H7 (cell line): ENCODE measurements at regions not wholly inside any gene's neighbourhood (a gene's known extent, or its start where the extent isn't known, plus 50 kb on each side); places are given as distances from the start of the nearest gene placed in this dataset.

Experiments
- DNase-seq: peaks from one replicate; pipeline ENCODE4 v3.0.0; 2012
- H3K27me3 ChIP-seq: 2 replicates; pipeline ENCODE4 v1.6.0; 2011; ENCODE audit warnings: mild to moderate bottlenecking, low read length; ENCODE audit not compliant: control insufficient read depth, insufficient read depth
- H3K36me3 ChIP-seq: replicated peaks from 2 replicates; pipeline ENCODE4 v1.5.1; 2011; ENCODE audit warnings: low read length; ENCODE audit not compliant: control insufficient read depth, insufficient read depth
- H3K4me3 ChIP-seq: 2 replicates; pipeline ENCODE4 v1.5.1; 2011; ENCODE audit warnings: low read depth, mild to moderate bottlenecking, control low read depth, low read length, moderate library complexity; ENCODE audit not compliant: insufficient read depth

- Histone ChIP-seq H3K36me3 (no peaks in the 10 kb centered on the region), H3K4me3 (no peak overlapping the region), H3K27me3 (no peaks in the 10 kb centered on the region)
- no peak for DNase-seq
These were observed 398.1 kb upstream of the LYPLAL1 start for GRCh38 chr1:218775501-218776021.

GRCh38 chr1:218778257-218779126, 395.2 kb upstream of the LYPLAL1 start:
- no peak for DNase-seq

GRCh38 chr1:218779341-218780100, 394.2 kb upstream of the LYPLAL1 start:
- H3K36me3 ChIP-seq = no peaks in the 10 kb centered on the region
- no peak for DNase-seq
- no peak overlapping the region for H3K4me3 ChIP-seq
- no peaks in the 10 kb centered on the region for H3K27me3 ChIP-seq

More at GRCh38 chr1:218778257-218779126, 395.2 kb upstream of the LYPLAL1 start:
- Histone ChIP-seq H3K36me3 (no peaks in the 10 kb centered on the region), H3K4me3 (no peak overlapping the region), H3K27me3 (no peaks in the 10 kb centered on the region)

GRCh38 chr1:218783131-218783530, 390.5 kb upstream of the LYPLAL1 start:
- Histone ChIP-seq H3K36me3 (no peaks in the 10 kb centered on the region), H3K27me3 (no peaks in the 10 kb centered on the region), H3K4me3 (no peak overlapping the region)
- no peak for DNase-seq

- no peak for DNase-seq
- Histone ChIP-seq H3K4me3 (no peak overlapping the region), H3K36me3 (no peaks in the 10 kb centered on the region), H3K27me3 (no peaks in the 10 kb centered on the region)
These were observed 389.8 kb upstream of the LYPLAL1 start for GRCh38 chr1:218783916-218784315.

GRCh38 chr1:218785928-218786327, 387.8 kb upstream of the LYPLAL1 start:
- H3K36me3 ChIP-seq = no peaks in the 10 kb centered on the region
- no peak for DNase-seq
- no peaks in the 10 kb centered on the region for H3K27me3 ChIP-seq
- H3K4me3 ChIP-seq = no peak overlapping the region

- no peak for DNase-seq
- Histone ChIP-seq H3K27me3 (no peaks in the 10 kb centered on the region), H3K36me3 (no peaks in the 10 kb centered on the region), H3K4me3 (no peak overlapping the region)
These were observed 385.9 kb upstream of the LYPLAL1 start for GRCh38 chr1:218787826-218788225.

GRCh38 chr1:218796773-218797172, 376.9 kb upstream of the LYPLAL1 start:
- H3K27me3 ChIP-seq = no peaks in the 10 kb centered on the region
- no peak overlapping the region for H3K4me3 ChIP-seq
- no peaks in the 10 kb centered on the region for H3K36me3 ChIP-seq
- no peak for DNase-seq

- Histone ChIP-seq H3K36me3 (no peaks in the 10 kb centered on the region), H3K4me3 (no peak overlapping the region), H3K27me3 (no peaks in the 10 kb centered on the region)
- DNase-seq = no peak
These were observed 370.9 kb upstream of the LYPLAL1 start for GRCh38 chr1:218802799-218803198.

GRCh38 chr1:218803351-218803997, 370.2 kb upstream of the LYPLAL1 start:
- H3K27me3 ChIP-seq = no peaks in the 10 kb centered on the region
- DNase-seq = no peak
- H3K36me3 ChIP-seq = no peaks in the 10 kb centered on the region

GRCh38 chr1:218804014-218804785, 369.5 kb upstream of the LYPLAL1 start:
- Histone ChIP-seq H3K4me3 (no peak overlapping the region), H3K36me3 (no peaks in the 10 kb centered on the region), H3K27me3 (no peaks in the 10 kb centered on the region)
- no peak for DNase-seq

More at GRCh38 chr1:218803351-218803997, 370.2 kb upstream of the LYPLAL1 start:
- no peak overlapping the region for H3K4me3 ChIP-seq

- no peak overlapping the region for H3K4me3 ChIP-seq
- H3K36me3 ChIP-seq = no peaks in the 10 kb centered on the region
- no peaks in the 10 kb centered on the region for H3K27me3 ChIP-seq
- no peak for DNase-seq
These were observed 364.6 kb upstream of the LYPLAL1 start for GRCh38 chr1:218809061-218809460.

- Histone ChIP-seq H3K27me3 (no peaks in the 10 kb centered on the region), H3K36me3 (no peaks in the 10 kb centered on the region), H3K4me3 (no peak overlapping the region)
- no peak for DNase-seq
These were observed 364.1 kb upstream of the LYPLAL1 start for GRCh38 chr1:218809625-218810024.

GRCh38 chr1:218810306-218810705, 363.4 kb upstream of the LYPLAL1 start:
- H3K36me3 ChIP-seq = no peaks in the 10 kb centered on the region

More at GRCh38 chr1:218810306-218810705, 363.4 kb upstream of the LYPLAL1 start:
- Histone ChIP-seq H3K27me3 (no peaks in the 10 kb centered on the region), H3K4me3 (no peak overlapping the region)
- no peak for DNase-seq
